SK-N-SH (cell line): ENCODE measurements at regions not wholly inside any gene's neighbourhood (a gene's known extent, or its start where the extent isn't known, plus 50 kb on each side); places are given as distances from the start of the nearest gene placed in this dataset.

ENCODE experiments used
- CTCF ChIA-PET: fragments of 300-600, 350-600 bp; formaldehyde crosslinking; extraction: SDS; loops from one replicate; lab custom pipeline; 2021; lab: Yijun Ruan, JAX
- POLR2A ChIA-PET: fragments of 350-600 bp; sonication (Branson Sonifier 250); formaldehyde crosslinking; extraction: SDS; loops from one replicate; lab custom pipeline; 2020; ENCODE audit warnings: antibody characterized with exemption, inconsistent platforms; lab: Yijun Ruan, JAX
- DNase-seq: peaks from one replicate; pipeline ENCODE4 v3.0.0; 2012
- H2AFZ ChIP-seq: fragments of 200-600 bp; sonication (generic); 2 replicates; pipeline ENCODE4 v1.8.1; 2016; ENCODE audit warnings: antibody characterized with exemption, mild to moderate bottlenecking, low read depth
- H3F3A ChIP-seq: fragments of 200-600 bp; sonication (generic); replicated peaks from 2 replicates; pipeline ENCODE3; 2016; ENCODE audit warnings: antibody characterized with exemption, mild to moderate bottlenecking; ENCODE audit not compliant: insufficient read depth
- H3K27ac ChIP-seq, 2 experiments: fragments of 200-500 bp in 1 of 2; fragments of 200-600 bp in 1 of 2; sonication (Bioruptor generic) in 1 of 2; sonication (generic), shearing (Covaris generic) in 1 of 2; 2 replicates each; pipeline versions ENCODE4 v1.5.1 to v1.6.1; 2014 to 2016; ENCODE audit warnings: low read depth in 2 of 2, inconsistent platforms in 1 of 2, low read length in 1 of 2, mild to moderate bottlenecking in 1 of 2, mixed read lengths in 1 of 2
- H3K27me3 ChIP-seq: fragments of 200-600 bp; sonication (generic), shearing (Covaris generic); 2 replicates; pipeline ENCODE4 v1.6.1; 2016; ENCODE audit warnings: mixed run types; ENCODE audit not compliant: insufficient read depth
- H3K36me3 ChIP-seq, 2 experiments: fragments of 200-500 bp in 1 of 2; fragments of 200-600 bp in 1 of 2; sonication (Bioruptor generic) in 1 of 2; sonication (generic) in 1 of 2; replicated peaks in 1 of 2; 2 replicates each; pipeline versions ENCODE3 to v1.5.1; 2014 to 2016; ENCODE audit warnings: low read length in 1 of 2, mild to moderate bottlenecking in 1 of 2; ENCODE audit not compliant: insufficient read depth in 2 of 2, control insufficient read depth in 1 of 2
- H3K4me1 ChIP-seq, 2 experiments: fragments of 200-500 bp in 1 of 2; fragments of 200-600 bp in 1 of 2; sonication (Bioruptor generic) in 1 of 2; sonication (generic), shearing (Covaris generic) in 1 of 2; 2 replicates each; pipeline versions ENCODE4 v1.5.1 to v1.6.1; 2014 to 2016; ENCODE audit warnings: low read depth in 1 of 2, low read length in 1 of 2, mixed run types in 1 of 2; ENCODE audit not compliant: insufficient read depth in 2 of 2, control insufficient read depth in 1 of 2
- H3K4me2 ChIP-seq: fragments of 200-600 bp; sonication (generic), shearing (Covaris generic); 2 replicates; pipeline ENCODE4 v1.6.1; 2017; ENCODE audit warnings: mixed run types
- H3K4me3 ChIP-seq, 2 experiments: fragments of 200-500 bp in 1 of 2; fragments of 200-600 bp in 1 of 2; sonication (Bioruptor generic) in 1 of 2; sonication (generic), shearing (Covaris generic) in 1 of 2; 2 replicates each; pipeline versions ENCODE4 v1.5.1 to v1.8.1; 2014 to 2016; ENCODE audit warnings: low read depth in 2 of 2, inconsistent platforms in 1 of 2, low read length in 1 of 2, mild to moderate bottlenecking in 1 of 2, mixed read lengths in 1 of 2, moderate library complexity in 1 of 2
- H3K79me2 ChIP-seq: fragments of 200-600 bp; sonication (generic); 2 replicates; pipeline ENCODE4 v1.8.1; 2017; ENCODE audit warnings: mild to moderate bottlenecking; ENCODE audit not compliant: insufficient read depth
- H3K9ac ChIP-seq: fragments of 200-600 bp; sonication (generic); 2 replicates; pipeline ENCODE4 v1.6.1; 2017; ENCODE audit warnings: mixed run types
- H3K9me2 ChIP-seq: fragments of 200-600 bp; sonication (generic); 2 replicates; pipeline ENCODE4 v1.6.1; 2017; ENCODE audit warnings: mixed run types
- H3K9me3 ChIP-seq: fragments of 200-600 bp; sonication (generic); 2 replicates; pipeline ENCODE4 v1.6.1; 2017; ENCODE audit warnings: mixed run types, mild to moderate bottlenecking, moderate library complexity
- H4K20me1 ChIP-seq: fragments of 200-600 bp; sonication (generic); 2 replicates; pipeline ENCODE4 v1.6.1; 2017; ENCODE audit warnings: mild to moderate bottlenecking, mixed run types; ENCODE audit not compliant: insufficient read depth
- CTCF ChIP-seq: fragments of 200-600 bp; sonication (generic); IDR thresholded peaks from 2 replicates; pipeline ENCODE4 v1.6.1; 2017; ENCODE audit warnings: antibody characterized with exemption, mild to moderate bottlenecking, moderate library complexity
- ELF1 ChIP-seq: IDR thresholded peaks from 2 replicates; pipeline ENCODE4 v1.4.0; 2012
- EP300 ChIP-seq, 2 experiments: IDR thresholded peaks; 2 replicates each; pipeline versions ENCODE4 v1.4.0 to v1.6.1; 2012; ENCODE audit warnings: borderline replicate concordance in 1 of 2, low read depth in 1 of 2, low read length in 1 of 2
- EZH2phosphoT487 ChIP-seq: fragments of 200-600 bp; sonication (generic); IDR thresholded peaks from 2 replicates; pipeline ENCODE4 v1.6.1; 2017; ENCODE audit warnings: low read depth, mixed run types, mild to moderate bottlenecking, antibody characterized with exemption, moderate library complexity, borderline replicate concordance
- FOXM1 ChIP-seq: IDR thresholded peaks from 2 replicates; pipeline ENCODE4 v1.4.0; 2012; ENCODE audit warnings: low read depth, mild to moderate bottlenecking
- GABPA ChIP-seq: IDR thresholded peaks from 2 replicates; pipeline ENCODE4 v1.4.0; 2012; ENCODE audit warnings: low read depth, mild to moderate bottlenecking
- MAX ChIP-seq: IDR thresholded peaks from 2 replicates; pipeline ENCODE4 v1.4.0; 2012; ENCODE audit warnings: low read depth
- MXI1 ChIP-seq: IDR thresholded peaks from 2 replicates; pipeline ENCODE4 v1.6.1; 2012; ENCODE audit warnings: mild to moderate bottlenecking, low read depth, low read length, improper control_type of control experiment
- NRF1 ChIP-seq: IDR thresholded peaks from 2 replicates; pipeline ENCODE4 v1.6.1; 2012; ENCODE audit warnings: low read depth, mild to moderate bottlenecking, low read length
- POLR2AphosphoS5 ChIP-seq: IDR thresholded peaks from 2 replicates; pipeline ENCODE4 v1.6.1; 2012; ENCODE audit warnings: low read depth, low read length
- RCOR1 ChIP-seq: fragments of 150-350 bp; IDR thresholded peaks from 2 replicates; pipeline ENCODE4 v1.6.1; 2017; ENCODE audit warnings: antibody characterized with exemption, low read length
- RFX5 ChIP-seq: IDR thresholded peaks from 2 replicates; pipeline ENCODE4 v1.6.1; 2012; ENCODE audit warnings: mild to moderate bottlenecking, improper control_type of control experiment, low read length
- SIN3A ChIP-seq: IDR thresholded peaks from 2 replicates; pipeline ENCODE4 v1.6.1; 2012; ENCODE audit warnings: low read depth, mild to moderate bottlenecking, low read length, moderate library complexity, borderline replicate concordance
- TCF12 ChIP-seq: IDR thresholded peaks from 2 replicates; pipeline ENCODE4 v1.4.0; 2012
- TEAD4 ChIP-seq: IDR thresholded peaks from 2 replicates; pipeline ENCODE4 v1.4.0; 2012; ENCODE audit warnings: mild to moderate bottlenecking, borderline replicate concordance; ENCODE audit not compliant: insufficient read depth
- WGBS: methylation state at CpG from one replicate; pipeline ENCODE4 v1.1.6; 2017; ENCODE audit warnings: low lambda C conversion rate; 5-methylcytosine and 5-hydroxymethylcytosine counted together
- TF ChIP-seq, protein P1 (sequence below): IDR thresholded peaks from 2 replicates; pipeline ENCODE4; 2012

DNA sequence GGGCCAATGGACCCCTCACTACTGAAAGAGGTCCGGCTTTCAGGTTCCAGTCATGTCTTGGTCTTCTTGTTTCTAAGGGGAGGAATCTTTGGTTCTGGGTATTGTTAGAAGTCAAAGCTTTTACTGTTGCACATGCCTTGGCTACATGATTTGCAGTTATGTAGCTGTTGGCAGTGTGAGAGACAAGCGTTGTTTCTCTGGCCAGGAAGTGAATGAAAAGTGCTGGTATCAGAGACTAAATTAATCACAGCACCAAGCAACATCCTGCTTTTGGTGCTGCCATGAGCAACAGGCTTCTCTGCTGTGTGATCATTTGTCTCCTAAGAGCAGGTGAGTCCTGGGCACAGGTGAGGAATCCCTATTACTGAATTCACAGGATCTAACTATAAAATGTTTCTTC lies 100.1 kb upstream of the PRSS3 start:
- Histone ChIP-seq H3K4me3 (no peak overlapping the region), H3K9me2 (no peaks in the 10 kb centered on the region), H3F3A (no peaks in the 10 kb centered on the region), H3K4me2 (no peak overlapping the region), H3K36me3 (no peaks in the 10 kb centered on the region), H3K27me3 (no peaks in the 10 kb centered on the region), H3K4me1 (no peaks in the 10 kb centered on the region), H3K9me3 (no peaks in the 10 kb centered on the region)
- WGBS = 93% methylated on average over 2 of the region's 2 CpGs
- TF ChIP-seq MAX = no peak
- no peak for TF ChIP-seq FOXM1
- TF ChIP-seq EZH2phosphoT487 = no peak
- no peak for TF ChIP-seq MXI1
- no peak for TF ChIP-seq SIN3A
- no peak for TF ChIP-seq GABPA
- TF ChIP-seq RFX5 = no peak
- TF ChIP-seq TCF12 = no peak
- TF ChIP-seq CTCF = no peak
- TF ChIP-seq, protein P1, sequence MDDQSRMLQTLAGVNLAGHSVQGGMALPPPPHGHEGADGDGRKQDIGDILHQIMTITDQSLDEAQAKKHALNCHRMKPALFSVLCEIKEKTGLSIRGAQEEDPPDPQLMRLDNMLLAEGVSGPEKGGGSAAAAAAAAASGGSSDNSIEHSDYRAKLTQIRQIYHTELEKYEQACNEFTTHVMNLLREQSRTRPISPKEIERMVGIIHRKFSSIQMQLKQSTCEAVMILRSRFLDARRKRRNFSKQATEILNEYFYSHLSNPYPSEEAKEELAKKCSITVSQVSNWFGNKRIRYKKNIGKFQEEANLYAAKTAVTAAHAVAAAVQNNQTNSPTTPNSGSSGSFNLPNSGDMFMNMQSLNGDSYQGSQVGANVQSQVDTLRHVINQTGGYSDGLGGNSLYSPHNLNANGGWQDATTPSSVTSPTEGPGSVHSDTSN = no peak
- TF ChIP-seq TEAD4 = no peak
- TF ChIP-seq, all 33 proteins: peak for 0
- Histone ChIP-seq H2AFZ (no peak overlapping the region), H3K79me2 (no peaks in the 10 kb centered on the region), H4K20me1 (no peaks in the 10 kb centered on the region), H3K27ac (no peak overlapping the region), H3K9ac (no peak overlapping the region)
- no peak for DNase-seq
- POLR2A ChIA-PET = no interaction called here
- CTCF ChIA-PET = interaction anchor here (3.5 kb wide), 1 partner anchor 27 kb away, joined by 14 read pairs; no protein-coding TSS in a partner anchor

DNA sequence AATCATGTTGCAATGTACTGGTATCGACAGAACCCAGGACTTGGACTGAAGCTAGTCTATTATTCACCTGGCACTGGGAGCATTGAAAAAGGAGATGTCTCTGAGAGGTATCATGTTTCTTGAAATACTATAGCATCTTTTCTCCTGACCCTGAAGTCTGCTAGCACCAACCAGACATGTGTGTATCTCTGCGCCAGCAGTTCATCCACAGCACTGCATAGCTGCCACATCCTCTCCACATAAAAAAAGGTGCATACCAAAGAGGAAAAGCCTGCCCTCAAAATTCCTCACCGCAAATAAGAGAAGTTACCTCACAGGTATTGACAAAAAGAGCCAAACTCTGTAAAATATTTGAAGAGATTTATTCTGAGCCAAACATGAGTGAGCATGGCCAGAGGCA lies 99.5 kb upstream of the PRSS3 start:
- POLR2A ChIA-PET = no interaction called here
- Histone ChIP-seq H3K27me3 (no peaks in the 10 kb centered on the region), H3K9me2 (no peaks in the 10 kb centered on the region), H3K4me3 (no peak overlapping the region), H3K27ac (no peak overlapping the region), H3K4me1 (no peaks in the 10 kb centered on the region), H3K4me2 (no peak overlapping the region), H2AFZ (no peak overlapping the region), H3K36me3 (no peaks in the 10 kb centered on the region), H3K79me2 (no peaks in the 10 kb centered on the region), H3K9ac (no peak overlapping the region), H3F3A (no peaks in the 10 kb centered on the region), H4K20me1 (no peaks in the 10 kb centered on the region), H3K9me3 (no peaks in the 10 kb centered on the region)
- 92% methylated on average over 3 of the region's 3 CpGs for WGBS
- no peak for DNase-seq
- CTCF ChIA-PET = no interaction called here
- TF ChIP-seq EP300 (IDR thresholded peaks at IDR 0.05; ENCODE audit: borderline replicate concordance in 1 of 2, low read depth in 1 of 2, low read length in 1 of 2) (no peak), POLR2AphosphoS5 (no peak), ELF1 (no peak), MAX (no peak), TCF12 (no peak), NRF1 (no peak), RCOR1 (no peak), GABPA (no peak), MXI1 (no peak), FOXM1 (no peak), CTCF (no peak), SIN3A (no peak)
